ENCODE measurements at regions not wholly inside any gene's neighbourhood (a gene's known extent, or its start where the extent isn't known, plus 50 kb on each side); places are given as distances from the start of the nearest gene placed in this dataset.

- no peak for DNase-seq (ENCODE audit: low spot score)
These were observed 350.1 kb upstream of the KIF2B start for GRCh38 chr17:53472586-53472985.

GRCh38 chr17:53471514-53471913, 351.2 kb upstream of the KIF2B start:
- no peak overlapping the region for H3K9ac ChIP-seq (ENCODE audit: low read depth, low read length, poor library complexity)
- H3K23ac ChIP-seq (ENCODE audit: low read depth, low read length, poor library complexity), result no peak overlapping the region
- WGBS, 2 donors (ENCODE audit: extremely low coverage in 2 of 2, insufficient read length in 2 of 2, insufficient replicate concordance in 1 of 2), result no CpG with 5 or more reads among the region's 7 CpGs
- H2BK120ac ChIP-seq (ENCODE audit: low read depth, low read length), result no peak overlapping the region
- H3K79me1 ChIP-seq (ENCODE audit: low read depth, low read length), result no peaks in the 10 kb centered on the region
- no peak overlapping the region for H3K4me3 ChIP-seq (ENCODE audit: low read length in 2 of 2)
- H2BK12ac ChIP-seq (ENCODE audit: low read length), result no peak overlapping the region
- H4K8ac ChIP-seq (ENCODE audit: low read depth, low read length), result no peak overlapping the region
- no peak overlapping the region for H2AK5ac ChIP-seq (ENCODE audit: low read depth, low read length)
- no peak overlapping the region for H2BK15ac ChIP-seq (ENCODE audit: low read length)
- no peaks in the 10 kb centered on the region for H3K4me1 ChIP-seq (ENCODE audit: control insufficient read depth in 2 of 2, insufficient read depth in 1 of 2, low read depth in 1 of 2, low read length in 2 of 2)
- no peak overlapping the region for H2AFZ ChIP-seq (ENCODE audit: low read length)
- H3K4ac ChIP-seq (ENCODE audit: low read length), result no peak overlapping the region
- DNase-seq (ENCODE audit: low spot score), result no peak
- H3K18ac ChIP-seq (ENCODE audit: low read length), result no peak overlapping the region
- no peak overlapping the region for H4K91ac ChIP-seq (ENCODE audit: low read depth, low read length, poor library complexity)
- H3K27ac ChIP-seq (replicated peaks; ENCODE audit: low read length), result no peak overlapping the region
- no peaks in the 10 kb centered on the region for H3K36me3 ChIP-seq (replicated peaks in 1 of 2; ENCODE audit: control insufficient read depth in 2 of 2, insufficient read depth in 2 of 2, low read length in 2 of 2)
- H3K9me3 ChIP-seq (replicated peaks in 1 of 2; ENCODE audit: control insufficient read depth in 2 of 2, insufficient read depth in 1 of 2, low read depth in 1 of 2, low read length in 2 of 2), result no peaks in the 10 kb centered on the region
- no peaks in the 10 kb centered on the region for H3K27me3 ChIP-seq (ENCODE audit: control insufficient read depth in 3 of 3, insufficient read depth in 3 of 3, low read depth in 1 of 3, low read length in 3 of 3)
- H3K14ac ChIP-seq (ENCODE audit: low read length), result no peak overlapping the region
- no peak overlapping the region for H2BK5ac ChIP-seq (ENCODE audit: low read length)
- no peak overlapping the region for H3K4me2 ChIP-seq (ENCODE audit: insufficient read depth, low read length, poor library complexity, severe bottlenecking)

More at GRCh38 chr17:53472586-53472985, 350.1 kb upstream of the KIF2B start:
- Histone ChIP-seq H2BK12ac (ENCODE audit: low read length) (no peak overlapping the region), H4K91ac (ENCODE audit: low read depth, low read length, poor library complexity) (no peak overlapping the region), H3K4me2 (ENCODE audit: insufficient read depth, low read length, poor library complexity, severe bottlenecking) (no peak overlapping the region), H3K27ac (replicated peaks; ENCODE audit: low read length) (no peak overlapping the region), H3K9me3 (replicated peaks in 1 of 2; ENCODE audit: control insufficient read depth in 2 of 2, insufficient read depth in 1 of 2, low read depth in 1 of 2, low read length in 2 of 2) (no peaks in the 10 kb centered on the region), H2BK5ac (ENCODE audit: low read length) (no peak overlapping the region), H3K4me3 (ENCODE audit: low read length in 2 of 2) (no peak overlapping the region), H3K4ac (ENCODE audit: low read length) (no peak overlapping the region), H3K4me1 (ENCODE audit: control insufficient read depth in 2 of 2, insufficient read depth in 1 of 2, low read depth in 1 of 2, low read length in 2 of 2) (no peaks in the 10 kb centered on the region), H2BK120ac (ENCODE audit: low read depth, low read length) (no peak overlapping the region), H3K9ac (ENCODE audit: low read depth, low read length, poor library complexity) (no peak overlapping the region), H3K18ac (ENCODE audit: low read length) (no peak overlapping the region), H3K14ac (ENCODE audit: low read length) (no peak overlapping the region), H4K8ac (ENCODE audit: low read depth, low read length) (no peak overlapping the region), H2AK5ac (ENCODE audit: low read depth, low read length) (no peak overlapping the region), H3K36me3 (replicated peaks in 1 of 2; ENCODE audit: control insufficient read depth in 2 of 2, insufficient read depth in 2 of 2, low read length in 2 of 2) (no peaks in the 10 kb centered on the region), H3K23ac (ENCODE audit: low read depth, low read length, poor library complexity) (no peak overlapping the region), H2AFZ (ENCODE audit: low read length) (no peak overlapping the region), H3K27me3 (ENCODE audit: control insufficient read depth in 3 of 3, insufficient read depth in 3 of 3, low read depth in 1 of 3, low read length in 3 of 3) (no peaks in the 10 kb centered on the region), H2BK15ac (ENCODE audit: low read length) (no peak overlapping the region), H3K79me1 (ENCODE audit: low read depth, low read length) (no peaks in the 10 kb centered on the region)
- no CpG with 5 or more reads among the region's 1 CpG for WGBS, 2 donors (ENCODE audit: extremely low coverage in 2 of 2, insufficient read length in 2 of 2, insufficient replicate concordance in 1 of 2)

DNA sequence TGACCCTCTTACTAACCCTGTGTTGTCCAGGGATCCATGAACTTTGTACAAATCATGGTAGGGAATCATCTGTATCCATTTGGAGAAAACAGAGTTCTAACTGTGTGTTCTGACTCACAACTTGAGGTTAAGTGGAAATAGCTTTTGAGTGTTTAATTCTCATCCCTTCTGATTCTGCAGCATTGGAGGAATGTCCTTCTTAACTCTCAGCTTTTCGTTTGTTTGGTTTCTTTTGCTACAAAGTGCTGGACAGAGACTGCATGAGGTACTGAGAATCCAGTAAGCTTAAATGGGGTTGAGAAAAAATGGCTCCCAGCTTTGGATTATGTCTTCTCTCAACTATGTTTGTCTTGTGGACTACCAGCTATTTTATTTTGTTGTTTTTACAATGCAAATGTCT, 352.1 kb upstream of the KIF2B start:
- no peaks in the 10 kb centered on the region for H3K9me3 ChIP-seq (replicated peaks in 1 of 2; ENCODE audit: control insufficient read depth in 2 of 2, insufficient read depth in 1 of 2, low read depth in 1 of 2, low read length in 2 of 2)
- no peak overlapping the region for H2AFZ ChIP-seq (ENCODE audit: low read length)

DNA sequence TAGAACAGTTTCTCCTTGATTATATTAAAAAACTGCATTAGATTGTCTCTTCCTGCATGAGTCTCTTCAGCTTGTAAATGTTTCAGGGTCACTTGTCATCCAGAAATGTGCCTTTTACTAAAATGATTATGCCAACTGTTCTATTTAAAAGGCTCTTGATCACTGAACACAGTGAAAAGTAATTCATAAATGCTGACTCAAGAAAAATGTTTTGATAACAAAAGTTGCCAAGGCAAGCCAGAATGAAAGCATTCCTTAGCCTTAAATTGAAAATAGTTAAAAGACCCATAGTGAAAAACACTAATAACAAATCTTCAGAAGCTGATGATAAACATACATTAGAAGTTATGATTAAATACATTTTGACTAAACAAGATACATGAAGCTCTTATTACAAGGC, 356.0 kb upstream of the KIF2B start:
- no peaks in the 10 kb centered on the region for H3K36me3 ChIP-seq (replicated peaks in 1 of 2; ENCODE audit: control insufficient read depth in 2 of 2, insufficient read depth in 2 of 2, low read length in 2 of 2)
- no peak overlapping the region for H3K14ac ChIP-seq (ENCODE audit: low read length)
- no peak overlapping the region for H2BK15ac ChIP-seq (ENCODE audit: low read length)
- no peaks in the 10 kb centered on the region for H3K9me3 ChIP-seq (replicated peaks in 1 of 2; ENCODE audit: control insufficient read depth in 2 of 2, insufficient read depth in 1 of 2, low read depth in 1 of 2, low read length in 2 of 2)
- no peak overlapping the region for H3K4ac ChIP-seq (ENCODE audit: low read length)
- no peaks in the 10 kb centered on the region for H3K4me1 ChIP-seq (ENCODE audit: control insufficient read depth in 2 of 2, insufficient read depth in 1 of 2, low read depth in 1 of 2, low read length in 2 of 2)
- H3K23ac ChIP-seq (ENCODE audit: low read depth, low read length, poor library complexity), result no peak overlapping the region
- no peak overlapping the region for H2BK120ac ChIP-seq (ENCODE audit: low read depth, low read length)
- no peak overlapping the region for H3K4me3 ChIP-seq (ENCODE audit: low read length in 2 of 2)
- H3K27me3 ChIP-seq (ENCODE audit: control insufficient read depth in 3 of 3, insufficient read depth in 3 of 3, low read depth in 1 of 3, low read length in 3 of 3), result no peaks in the 10 kb centered on the region
- H3K9ac ChIP-seq (ENCODE audit: low read depth, low read length, poor library complexity), result no peak overlapping the region
- no peak overlapping the region for H3K18ac ChIP-seq (ENCODE audit: low read length)
- no peak overlapping the region for H3K27ac ChIP-seq (replicated peaks; ENCODE audit: low read length)
- H2BK5ac ChIP-seq (ENCODE audit: low read length), result no peak overlapping the region
- no peak overlapping the region for H4K8ac ChIP-seq (ENCODE audit: low read depth, low read length)
- H2AFZ ChIP-seq (ENCODE audit: low read length), result no peak overlapping the region
- H4K91ac ChIP-seq (ENCODE audit: low read depth, low read length, poor library complexity), result no peak overlapping the region
- no peak overlapping the region for H2BK12ac ChIP-seq (ENCODE audit: low read length)
- H3K4me2 ChIP-seq (ENCODE audit: insufficient read depth, low read length, poor library complexity, severe bottlenecking), result no peak overlapping the region
- H3K79me1 ChIP-seq (ENCODE audit: low read depth, low read length), result no peaks in the 10 kb centered on the region
- H2AK5ac ChIP-seq (ENCODE audit: low read depth, low read length), result no peak overlapping the region
- DNase-seq (ENCODE audit: low spot score), result no peak

More for the DNA sequence above, 352.1 kb upstream of the KIF2B start:
- Histone ChIP-seq H3K4me2 (ENCODE audit: insufficient read depth, low read length, poor library complexity, severe bottlenecking) (no peak overlapping the region), H3K14ac (ENCODE audit: low read length) (no peak overlapping the region), H2BK120ac (ENCODE audit: low read depth, low read length) (no peak overlapping the region), H3K4me3 (ENCODE audit: low read length in 2 of 2) (no peak overlapping the region), H4K8ac (ENCODE audit: low read depth, low read length) (no peak overlapping the region), H2BK15ac (ENCODE audit: low read length) (no peak overlapping the region), H4K91ac (ENCODE audit: low read depth, low read length, poor library complexity) (no peak overlapping the region), H2BK5ac (ENCODE audit: low read length) (no peak overlapping the region), H3K27me3 (ENCODE audit: control insufficient read depth in 3 of 3, insufficient read depth in 3 of 3, low read depth in 1 of 3, low read length in 3 of 3) (no peaks in the 10 kb centered on the region), H3K23ac (ENCODE audit: low read depth, low read length, poor library complexity) (no peak overlapping the region), H3K27ac (replicated peaks; ENCODE audit: low read length) (no peak overlapping the region), H3K36me3 (replicated peaks in 1 of 2; ENCODE audit: control insufficient read depth in 2 of 2, insufficient read depth in 2 of 2, low read length in 2 of 2) (no peaks in the 10 kb centered on the region), H3K79me1 (ENCODE audit: low read depth, low read length) (no peaks in the 10 kb centered on the region), H3K18ac (ENCODE audit: low read length) (no peak overlapping the region), H2AK5ac (ENCODE audit: low read depth, low read length) (no peak overlapping the region), H3K4ac (ENCODE audit: low read length) (no peak overlapping the region), H2BK12ac (ENCODE audit: low read length) (no peak overlapping the region), H3K9ac (ENCODE audit: low read depth, low read length, poor library complexity) (no peak overlapping the region), H3K4me1 (ENCODE audit: control insufficient read depth in 2 of 2, insufficient read depth in 1 of 2, low read depth in 1 of 2, low read length in 2 of 2) (no peaks in the 10 kb centered on the region)
- DNase-seq (ENCODE audit: low spot score), result no peak
- no CpG with 5 or more reads among the region's 1 CpG for WGBS, 2 donors (ENCODE audit: extremely low coverage in 2 of 2, insufficient read length in 2 of 2, insufficient replicate concordance in 1 of 2)
